ENCODE measurements at regions not wholly inside any gene's neighbourhood (a gene's known extent, or its start where the extent isn't known, plus 50 kb on each side); places are given as distances from the start of the nearest gene placed in this dataset.

DNA sequence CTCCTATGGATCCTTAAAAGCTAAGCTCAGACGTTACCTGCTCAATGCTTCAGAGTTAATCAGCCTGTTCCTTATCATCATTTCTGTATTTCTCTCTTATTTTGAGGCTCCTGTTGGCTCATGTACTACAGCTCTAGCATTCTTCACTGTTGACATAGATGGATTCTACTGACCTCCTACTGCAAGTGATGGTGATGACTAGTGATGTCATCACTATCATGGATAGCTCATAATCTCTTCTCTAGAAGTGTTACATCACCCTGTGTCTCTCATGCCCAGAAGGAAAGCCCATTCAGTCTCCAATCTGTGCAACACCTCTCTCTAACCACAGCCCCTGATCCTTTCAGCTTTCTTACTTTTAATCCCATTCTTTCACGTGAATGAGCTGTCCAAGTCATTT lies 168.2 kb upstream of the DPT start:
- TF ChIP-seq, protein P1, sequence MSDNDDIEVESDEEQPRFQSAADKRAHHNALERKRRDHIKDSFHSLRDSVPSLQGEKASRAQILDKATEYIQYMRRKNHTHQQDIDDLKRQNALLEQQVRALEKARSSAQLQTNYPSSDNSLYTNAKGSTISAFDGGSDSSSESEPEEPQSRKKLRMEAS (CRISPR knock-in tag; IDR thresholded peaks at IDR 0.05) = no peak
- TF ChIP-seq, protein P2, sequence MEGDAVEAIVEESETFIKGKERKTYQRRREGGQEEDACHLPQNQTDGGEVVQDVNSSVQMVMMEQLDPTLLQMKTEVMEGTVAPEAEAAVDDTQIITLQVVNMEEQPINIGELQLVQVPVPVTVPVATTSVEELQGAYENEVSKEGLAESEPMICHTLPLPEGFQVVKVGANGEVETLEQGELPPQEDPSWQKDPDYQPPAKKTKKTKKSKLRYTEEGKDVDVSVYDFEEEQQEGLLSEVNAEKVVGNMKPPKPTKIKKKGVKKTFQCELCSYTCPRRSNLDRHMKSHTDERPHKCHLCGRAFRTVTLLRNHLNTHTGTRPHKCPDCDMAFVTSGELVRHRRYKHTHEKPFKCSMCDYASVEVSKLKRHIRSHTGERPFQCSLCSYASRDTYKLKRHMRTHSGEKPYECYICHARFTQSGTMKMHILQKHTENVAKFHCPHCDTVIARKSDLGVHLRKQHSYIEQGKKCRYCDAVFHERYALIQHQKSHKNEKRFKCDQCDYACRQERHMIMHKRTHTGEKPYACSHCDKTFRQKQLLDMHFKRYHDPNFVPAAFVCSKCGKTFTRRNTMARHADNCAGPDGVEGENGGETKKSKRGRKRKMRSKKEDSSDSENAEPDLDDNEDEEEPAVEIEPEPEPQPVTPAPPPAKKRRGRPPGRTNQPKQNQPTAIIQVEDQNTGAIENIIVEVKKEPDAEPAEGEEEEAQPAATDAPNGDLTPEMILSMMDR (IDR thresholded peaks at IDR 0.05) = no peak
- no peak for TF ChIP-seq NFYB (CRISPR knock-in tag; conservative IDR thresholded peaks at IDR 0.05; ENCODE audit: low read depth)
- TF ChIP-seq, protein P3, sequence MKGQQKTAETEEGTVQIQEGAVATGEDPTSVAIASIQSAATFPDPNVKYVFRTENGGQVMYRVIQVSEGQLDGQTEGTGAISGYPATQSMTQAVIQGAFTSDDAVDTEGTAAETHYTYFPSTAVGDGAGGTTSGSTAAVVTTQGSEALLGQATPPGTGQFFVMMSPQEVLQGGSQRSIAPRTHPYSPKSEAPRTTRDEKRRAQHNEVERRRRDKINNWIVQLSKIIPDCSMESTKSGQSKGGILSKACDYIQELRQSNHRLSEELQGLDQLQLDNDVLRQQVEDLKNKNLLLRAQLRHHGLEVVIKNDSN (CRISPR knock-in tag; IDR thresholded peaks at IDR 0.05) = no peak
- TF ChIP-seq, protein P4, sequence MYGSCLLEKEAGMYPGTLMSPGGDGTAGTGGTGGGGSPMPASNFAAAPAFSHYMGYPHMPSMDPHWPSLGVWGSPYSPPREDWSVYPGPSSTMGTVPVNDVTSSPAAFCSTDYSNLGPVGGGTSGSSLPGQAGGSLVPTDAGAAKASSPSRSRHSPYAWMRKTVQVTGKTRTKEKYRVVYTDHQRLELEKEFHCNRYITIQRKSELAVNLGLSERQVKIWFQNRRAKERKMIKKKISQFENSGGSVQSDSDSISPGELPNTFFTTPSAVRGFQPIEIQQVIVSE (CRISPR knock-in tag; IDR thresholded peaks at IDR 0.05; ENCODE audit: borderline replicate concordance) = no peak
- no peak for TF ChIP-seq TCF7 (CRISPR knock-in tag; IDR thresholded peaks at IDR 0.05; ENCODE audit: low read depth)
- TF ChIP-seq FOXP1 (CRISPR knock-in tag; IDR thresholded peaks at IDR 0.05; ENCODE audit: borderline replicate concordance) = no peak
